ENCODE measurements at regions not wholly inside any gene's neighbourhood (a gene's known extent, or its start where the extent isn't known, plus 50 kb on each side); places are given as distances from the start of the nearest gene placed in this dataset.
"Not testable (repeated sequence)": the region's sequence is repeated elsewhere in the genome, so short reads cannot be mapped to it uniquely, and the experiment has no call there.

DNA sequence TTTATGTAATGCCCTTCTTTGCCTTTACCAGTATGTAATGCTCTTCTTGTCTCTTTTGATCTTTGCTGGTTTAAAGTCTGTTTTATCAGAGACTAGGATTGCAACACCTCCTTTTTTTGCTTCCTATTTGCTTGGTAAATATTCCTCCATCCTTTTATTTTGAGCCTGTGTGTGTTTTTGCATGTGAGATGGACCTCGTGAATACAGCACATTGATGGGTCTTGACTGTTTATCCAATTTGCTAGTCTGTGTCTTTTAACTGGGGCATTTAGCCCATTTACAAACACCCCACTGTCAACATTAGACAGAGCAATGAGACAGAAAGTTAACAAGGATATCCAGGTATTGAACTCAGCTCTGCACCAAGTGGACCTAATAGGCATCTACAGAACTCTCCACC lies 128.9 kb upstream of the ST6GALNAC5 start (continued):
- TF ChIP-seq, protein P1, sequence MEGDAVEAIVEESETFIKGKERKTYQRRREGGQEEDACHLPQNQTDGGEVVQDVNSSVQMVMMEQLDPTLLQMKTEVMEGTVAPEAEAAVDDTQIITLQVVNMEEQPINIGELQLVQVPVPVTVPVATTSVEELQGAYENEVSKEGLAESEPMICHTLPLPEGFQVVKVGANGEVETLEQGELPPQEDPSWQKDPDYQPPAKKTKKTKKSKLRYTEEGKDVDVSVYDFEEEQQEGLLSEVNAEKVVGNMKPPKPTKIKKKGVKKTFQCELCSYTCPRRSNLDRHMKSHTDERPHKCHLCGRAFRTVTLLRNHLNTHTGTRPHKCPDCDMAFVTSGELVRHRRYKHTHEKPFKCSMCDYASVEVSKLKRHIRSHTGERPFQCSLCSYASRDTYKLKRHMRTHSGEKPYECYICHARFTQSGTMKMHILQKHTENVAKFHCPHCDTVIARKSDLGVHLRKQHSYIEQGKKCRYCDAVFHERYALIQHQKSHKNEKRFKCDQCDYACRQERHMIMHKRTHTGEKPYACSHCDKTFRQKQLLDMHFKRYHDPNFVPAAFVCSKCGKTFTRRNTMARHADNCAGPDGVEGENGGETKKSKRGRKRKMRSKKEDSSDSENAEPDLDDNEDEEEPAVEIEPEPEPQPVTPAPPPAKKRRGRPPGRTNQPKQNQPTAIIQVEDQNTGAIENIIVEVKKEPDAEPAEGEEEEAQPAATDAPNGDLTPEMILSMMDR (CRISPR knock-in tag; IDR thresholded peaks at IDR 0.05) = 0 out of 2 replicates have a peak, but pooled peaks have one; percentile 4
- TF ChIP-seq, protein P2, sequence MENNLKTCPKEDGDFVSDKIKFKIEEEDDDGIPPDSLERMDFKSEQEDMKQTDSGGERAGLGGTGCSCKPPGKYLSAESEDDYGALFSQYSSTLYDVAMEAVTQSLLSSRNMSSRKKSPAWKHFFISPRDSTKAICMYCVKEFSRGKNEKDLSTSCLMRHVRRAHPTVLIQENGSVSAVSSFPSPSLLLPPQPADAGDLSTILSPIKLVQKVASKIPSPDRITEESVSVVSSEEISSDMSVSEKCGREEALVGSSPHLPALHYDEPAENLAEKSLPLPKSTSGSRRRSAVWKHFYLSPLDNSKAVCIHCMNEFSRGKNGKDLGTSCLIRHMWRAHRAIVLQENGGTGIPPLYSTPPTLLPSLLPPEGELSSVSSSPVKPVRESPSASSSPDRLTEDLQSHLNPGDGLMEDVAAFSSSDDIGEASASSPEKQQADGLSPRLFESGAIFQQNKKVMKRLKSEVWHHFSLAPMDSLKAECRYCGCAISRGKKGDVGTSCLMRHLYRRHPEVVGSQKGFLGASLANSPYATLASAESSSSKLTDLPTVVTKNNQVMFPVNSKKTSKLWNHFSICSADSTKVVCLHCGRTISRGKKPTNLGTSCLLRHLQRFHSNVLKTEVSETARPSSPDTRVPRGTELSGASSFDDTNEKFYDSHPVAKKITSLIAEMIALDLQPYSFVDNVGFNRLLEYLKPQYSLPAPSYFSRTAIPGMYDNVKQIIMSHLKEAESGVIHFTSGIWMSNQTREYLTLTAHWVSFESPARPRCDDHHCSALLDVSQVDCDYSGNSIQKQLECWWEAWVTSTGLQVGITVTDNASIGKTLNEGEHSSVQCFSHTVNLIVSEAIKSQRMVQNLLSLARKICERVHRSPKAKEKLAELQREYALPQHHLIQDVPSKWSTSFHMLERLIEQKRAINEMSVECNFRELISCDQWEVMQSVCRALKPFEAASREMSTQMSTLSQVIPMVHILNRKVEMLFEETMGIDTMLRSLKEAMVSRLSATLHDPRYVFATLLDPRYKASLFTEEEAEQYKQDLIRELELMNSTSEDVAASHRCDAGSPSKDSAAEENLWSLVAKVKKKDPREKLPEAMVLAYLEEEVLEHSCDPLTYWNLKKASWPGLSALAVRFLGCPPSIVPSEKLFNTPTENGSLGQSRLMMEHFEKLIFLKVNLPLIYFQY (CRISPR knock-in tag; IDR thresholded peaks at IDR 0.05; ENCODE audit: borderline replicate concordance) = peak; percentile 67; the same call in 1 of the 2 replicates
- TF ChIP-seq BHLHE40 (IDR thresholded peaks at IDR 0.05; ENCODE audit: low read length) (peak; percentile 94), HNF4A (CRISPR knock-in tag; IDR thresholded peaks at IDR 0.05) (peak; percentile 77), CREB1 (CRISPR knock-in tag; IDR thresholded peaks at IDR 0.05) (peak; percentile 68), SP5 (CRISPR knock-in tag; IDR thresholded peaks at IDR 0.05; ENCODE audit: borderline replicate concordance, low read depth) (peak; percentile 20; the same call in 1 of the 2 replicates), ELF1 (CRISPR knock-in tag; IDR thresholded peaks at IDR 0.05) (0 out of 2 replicates have a peak, but pooled peaks have one; percentile 14), ZNF670 (CRISPR knock-in tag; IDR thresholded peaks at IDR 0.05; ENCODE audit: borderline replicate concordance) (peak; percentile 67; the same call in 1 of the 2 replicates), MIXL1 (CRISPR knock-in tag; IDR thresholded peaks at IDR 0.05) (peak; percentile 69), TCF7 (IDR thresholded peaks at IDR 0.05; ENCODE audit: low read depth) (peak; percentile 87), ZNF205 (CRISPR knock-in tag; IDR thresholded peaks at IDR 0.05) (0 out of 2 replicates have a peak, but pooled peaks have one; percentile 49), NCOA2 (CRISPR knock-in tag; IDR thresholded peaks at IDR 0.05) (peak; percentile 86), ZNF124 (CRISPR knock-in tag; IDR thresholded peaks at IDR 0.05) (0 out of 2 replicates have a peak, but pooled peaks have one; percentile 22)
- TF ChIP-seq, protein P3, sequence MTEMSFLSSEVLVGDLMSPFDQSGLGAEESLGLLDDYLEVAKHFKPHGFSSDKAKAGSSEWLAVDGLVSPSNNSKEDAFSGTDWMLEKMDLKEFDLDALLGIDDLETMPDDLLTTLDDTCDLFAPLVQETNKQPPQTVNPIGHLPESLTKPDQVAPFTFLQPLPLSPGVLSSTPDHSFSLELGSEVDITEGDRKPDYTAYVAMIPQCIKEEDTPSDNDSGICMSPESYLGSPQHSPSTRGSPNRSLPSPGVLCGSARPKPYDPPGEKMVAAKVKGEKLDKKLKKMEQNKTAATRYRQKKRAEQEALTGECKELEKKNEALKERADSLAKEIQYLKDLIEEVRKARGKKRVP (CRISPR knock-in tag; IDR thresholded peaks at IDR 0.05) = 0 out of 4 replicates have a peak, but pooled peaks of 1 of the 2 experiments have one; percentile 37
- TF ChIP-seq CREB1 (IDR thresholded peaks at IDR 0.05) = not testable (repeated sequence)
- TF ChIP-seq, protein P4, sequence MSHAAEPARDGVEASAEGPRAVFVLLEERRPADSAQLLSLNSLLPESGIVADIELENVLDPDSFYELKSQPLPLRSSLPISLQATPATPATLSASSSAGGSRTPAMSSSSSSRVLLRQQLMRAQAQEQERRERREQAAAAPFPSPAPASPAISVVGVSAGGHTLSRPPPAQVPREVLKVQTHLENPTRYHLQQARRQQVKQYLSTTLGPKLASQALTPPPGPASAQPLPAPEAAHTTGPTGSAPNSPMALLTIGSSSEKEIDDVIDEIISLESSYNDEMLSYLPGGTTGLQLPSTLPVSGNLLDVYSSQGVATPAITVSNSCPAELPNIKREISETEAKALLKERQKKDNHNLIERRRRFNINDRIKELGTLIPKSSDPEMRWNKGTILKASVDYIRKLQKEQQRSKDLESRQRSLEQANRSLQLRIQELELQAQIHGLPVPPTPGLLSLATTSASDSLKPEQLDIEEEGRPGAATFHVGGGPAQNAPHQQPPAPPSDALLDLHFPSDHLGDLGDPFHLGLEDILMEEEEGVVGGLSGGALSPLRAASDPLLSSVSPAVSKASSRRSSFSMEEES (CRISPR knock-in tag; IDR thresholded peaks at IDR 0.05) = peak; percentile 74
- TF ChIP-seq, protein P5, sequence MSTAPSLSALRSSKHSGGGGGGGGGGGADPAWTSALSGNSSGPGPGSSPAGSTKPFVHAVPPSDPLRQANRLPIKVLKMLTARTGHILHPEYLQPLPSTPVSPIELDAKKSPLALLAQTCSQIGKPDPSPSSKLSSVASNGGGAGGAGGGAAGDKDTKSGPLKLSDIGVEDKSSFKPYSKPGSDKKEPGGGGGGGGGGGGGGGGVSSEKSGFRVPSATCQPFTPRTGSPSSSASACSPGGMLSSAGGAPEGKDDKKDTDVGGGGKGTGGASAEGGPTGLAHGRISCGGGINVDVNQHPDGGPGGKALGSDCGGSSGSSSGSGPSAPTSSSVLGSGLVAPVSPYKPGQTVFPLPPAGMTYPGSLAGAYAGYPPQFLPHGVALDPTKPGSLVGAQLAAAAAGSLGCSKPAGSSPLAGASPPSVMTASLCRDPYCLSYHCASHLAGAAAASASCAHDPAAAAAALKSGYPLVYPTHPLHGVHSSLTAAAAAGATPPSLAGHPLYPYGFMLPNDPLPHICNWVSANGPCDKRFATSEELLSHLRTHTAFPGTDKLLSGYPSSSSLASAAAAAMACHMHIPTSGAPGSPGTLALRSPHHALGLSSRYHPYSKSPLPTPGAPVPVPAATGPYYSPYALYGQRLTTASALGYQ (CRISPR knock-in tag; IDR thresholded peaks at IDR 0.05) = peak; percentile 86; the same call in 1 of the 2 replicates
- TF ChIP-seq, protein P6, sequence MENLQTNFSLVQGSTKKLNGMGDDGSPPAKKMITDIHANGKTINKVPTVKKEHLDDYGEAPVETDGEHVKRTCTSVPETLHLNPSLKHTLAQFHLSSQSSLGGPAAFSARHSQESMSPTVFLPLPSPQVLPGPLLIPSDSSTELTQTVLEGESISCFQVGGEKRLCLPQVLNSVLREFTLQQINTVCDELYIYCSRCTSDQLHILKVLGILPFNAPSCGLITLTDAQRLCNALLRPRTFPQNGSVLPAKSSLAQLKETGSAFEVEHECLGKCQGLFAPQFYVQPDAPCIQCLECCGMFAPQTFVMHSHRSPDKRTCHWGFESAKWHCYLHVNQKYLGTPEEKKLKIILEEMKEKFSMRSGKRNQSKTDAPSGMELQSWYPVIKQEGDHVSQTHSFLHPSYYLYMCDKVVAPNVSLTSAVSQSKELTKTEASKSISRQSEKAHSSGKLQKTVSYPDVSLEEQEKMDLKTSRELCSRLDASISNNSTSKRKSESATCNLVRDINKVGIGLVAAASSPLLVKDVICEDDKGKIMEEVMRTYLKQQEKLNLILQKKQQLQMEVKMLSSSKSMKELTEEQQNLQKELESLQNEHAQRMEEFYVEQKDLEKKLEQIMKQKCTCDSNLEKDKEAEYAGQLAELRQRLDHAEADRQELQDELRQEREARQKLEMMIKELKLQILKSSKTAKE (CRISPR knock-in tag; IDR thresholded peaks at IDR 0.05; ENCODE audit: borderline replicate concordance) = peak; percentile 62; the same call in 1 of the 2 replicates

All from HepG2 (cell line).